GM12874 (cell line): ENCODE measurements at regions not wholly inside any gene's neighbourhood (a gene's known extent, or its start where the extent isn't known, plus 50 kb on each side); places are given as distances from the start of the nearest gene placed in this dataset.

ENCODE experiments used
- CTCF ChIP-seq: IDR thresholded peaks from 2 replicates; pipeline ENCODE4 v1.5.1; 2011; ENCODE audit warnings: low read depth, mild to moderate bottlenecking, control low read depth, low read length, moderate library complexity; ENCODE audit not compliant: insufficient read depth

- TF ChIP-seq CTCF, result no peak
These were observed 1696.9 kb upstream of the WWC1 start for GRCh38 chr5:166594567-166594966.

GRCh38 chr5:166595274-166595951, 1696.0 kb upstream of the WWC1 start:
- TF ChIP-seq CTCF, result no peak

GRCh38 chr5:166596043-166596442, 1695.4 kb upstream of the WWC1 start:
- TF ChIP-seq CTCF, result no peak

GRCh38 chr5:166602271-166602670, 1689.2 kb upstream of the WWC1 start:
- no peak for TF ChIP-seq CTCF

GRCh38 chr5:166617507-166617906, 1673.9 kb upstream of the WWC1 start:
- TF ChIP-seq CTCF, result no peak

GRCh38 chr5:166618526-166618925, 1672.9 kb upstream of the WWC1 start:
- TF ChIP-seq CTCF, result no peak

- TF ChIP-seq CTCF, result no peak
These were observed 1666.9 kb upstream of the WWC1 start for GRCh38 chr5:166624573-166624972.
